Vagina (tissue), 2 donors: ENCODE measurements at regions not wholly inside any gene's neighbourhood (a gene's known extent, or its start where the extent isn't known, plus 50 kb on each side); places are given as distances from the start of the nearest gene placed in this dataset.

Experiments
- POLR2A ChIP-seq, 2 donors: fragments of 450-650 bp; IDR thresholded peaks; one replicate each; pipeline ENCODE4 v1.6.1; 2017; ENCODE audit warnings: antibody characterized with exemption in 2 of 2, mild to moderate bottlenecking in 2 of 2, moderate library complexity in 2 of 2
- TF ChIP-seq, protein P1 (sequence below), 3 experiments: fragments of 450-650 bp in 2 of 3; fragments of 200-600 bp in 1 of 3; sonication (generic) in 1 of 3; IDR thresholded peaks; one replicate each; pipeline ENCODE4 v1.5.1; 2017 to 2019; ENCODE audit warnings: antibody characterized with exemption in 3 of 3, mild to moderate bottlenecking in 2 of 3, moderate library complexity in 2 of 3

DNA sequence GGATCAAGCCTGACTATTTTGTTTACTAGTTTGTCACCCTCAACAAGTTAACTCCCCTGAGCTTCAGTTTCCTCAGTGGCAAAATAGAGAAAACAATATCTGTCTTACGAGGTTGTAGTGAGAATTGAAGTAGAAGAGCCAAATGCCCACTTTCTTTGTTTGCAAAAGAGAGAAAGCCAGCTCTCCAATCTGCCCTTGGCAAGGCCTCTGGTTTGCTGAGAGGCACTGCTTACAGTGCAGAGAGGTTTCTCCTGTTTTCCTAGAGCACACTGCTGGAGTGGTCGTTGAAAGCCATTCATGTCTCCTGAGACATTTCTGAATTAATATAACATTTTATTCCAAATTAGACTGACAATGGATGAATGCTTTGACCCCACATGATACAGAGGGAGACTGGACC is 260.5 kb upstream of the IGF1R start:
- TF ChIP-seq, protein P1, sequence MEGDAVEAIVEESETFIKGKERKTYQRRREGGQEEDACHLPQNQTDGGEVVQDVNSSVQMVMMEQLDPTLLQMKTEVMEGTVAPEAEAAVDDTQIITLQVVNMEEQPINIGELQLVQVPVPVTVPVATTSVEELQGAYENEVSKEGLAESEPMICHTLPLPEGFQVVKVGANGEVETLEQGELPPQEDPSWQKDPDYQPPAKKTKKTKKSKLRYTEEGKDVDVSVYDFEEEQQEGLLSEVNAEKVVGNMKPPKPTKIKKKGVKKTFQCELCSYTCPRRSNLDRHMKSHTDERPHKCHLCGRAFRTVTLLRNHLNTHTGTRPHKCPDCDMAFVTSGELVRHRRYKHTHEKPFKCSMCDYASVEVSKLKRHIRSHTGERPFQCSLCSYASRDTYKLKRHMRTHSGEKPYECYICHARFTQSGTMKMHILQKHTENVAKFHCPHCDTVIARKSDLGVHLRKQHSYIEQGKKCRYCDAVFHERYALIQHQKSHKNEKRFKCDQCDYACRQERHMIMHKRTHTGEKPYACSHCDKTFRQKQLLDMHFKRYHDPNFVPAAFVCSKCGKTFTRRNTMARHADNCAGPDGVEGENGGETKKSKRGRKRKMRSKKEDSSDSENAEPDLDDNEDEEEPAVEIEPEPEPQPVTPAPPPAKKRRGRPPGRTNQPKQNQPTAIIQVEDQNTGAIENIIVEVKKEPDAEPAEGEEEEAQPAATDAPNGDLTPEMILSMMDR (IDR thresholded peaks at IDR 0.05), result no peak
- no peak for TF ChIP-seq POLR2A (IDR thresholded peaks at IDR 0.05)
